HL-60 (cell line): ENCODE measurements at regions not wholly inside any gene's neighbourhood (a gene's known extent, or its start where the extent isn't known, plus 50 kb on each side); places are given as distances from the start of the nearest gene placed in this dataset.

ENCODE experiments used
- DNase-seq, 2 experiments: peaks; one replicate each; pipeline ENCODE4 v3.0.0-alpha.2; 2010 to 2020; ENCODE audit warnings: low read depth in 1 of 2, low spot score in 1 of 2
- H3K27ac ChIP-seq: fragments of 250-450 bp; sonication (Bioruptor Pico); replicated peaks from 2 replicates; pipeline ENCODE4 v1.5.1; 2020; ENCODE audit warnings: mild to moderate bottlenecking, moderate library complexity
- H3K27me3 ChIP-seq: fragments of 250-450 bp; sonication (Bioruptor Pico); 2 replicates; pipeline ENCODE4 v1.5.1; 2021; ENCODE audit warnings: mild to moderate bottlenecking, moderate library complexity; ENCODE audit not compliant: insufficient read depth, poor library complexity, severe bottlenecking
- H3K4me3 ChIP-seq: replicated peaks from 2 replicates; pipeline ENCODE4 v1.5.1; 2011; ENCODE audit warnings: mild to moderate bottlenecking, control low read depth, low read length; ENCODE audit not compliant: insufficient read depth
- CTCF ChIP-seq: IDR thresholded peaks from one replicate; pipeline ENCODE4 v1.5.1; 2011; ENCODE audit warnings: low read length, control low read depth, inconsistent platforms; ENCODE audit not compliant: insufficient read depth
- GABPA ChIP-seq: IDR thresholded peaks from 2 replicates; pipeline ENCODE4 v1.6.1; 2012; ENCODE audit warnings: low read depth
- POLR2AphosphoS5 ChIP-seq: IDR thresholded peaks from 2 replicates; pipeline ENCODE4 v1.6.1; 2012; ENCODE audit warnings: low read depth
- REST ChIP-seq: IDR thresholded peaks from 2 replicates; pipeline ENCODE4 v1.6.1; 2012; ENCODE audit warnings: low read depth; ENCODE audit not compliant: insufficient replicate concordance
- SPI1 ChIP-seq: IDR thresholded peaks from 2 replicates; pipeline ENCODE4 v1.6.1; 2012; ENCODE audit warnings: low read depth, mild to moderate bottlenecking, borderline replicate concordance

GRCh38 chr7:114857605-114858004 is 64.3 kb upstream of the MDFIC start:
- Histone ChIP-seq H3K27ac (no peak overlapping the region), H3K27me3 (no peaks in the 10 kb centered on the region), H3K4me3 (no peak overlapping the region)
- no peak for DNase-seq
- TF ChIP-seq SPI1 (no peak), CTCF (no peak), REST (no peak), POLR2AphosphoS5 (no peak), GABPA (no peak)

GRCh38 chr7:114859477-114859876 is 62.4 kb upstream of the MDFIC start:
- H3K4me3 ChIP-seq = no peak overlapping the region
- H3K27me3 ChIP-seq = no peaks in the 10 kb centered on the region
- no peak for DNase-seq
- H3K27ac ChIP-seq = no peak overlapping the region
- TF ChIP-seq SPI1 (no peak), POLR2AphosphoS5 (no peak), REST (no peak), CTCF (no peak), GABPA (no peak)

GRCh38 chr7:114860206-114860605 is 61.7 kb upstream of the MDFIC start:
- H3K27me3 ChIP-seq = no peaks in the 10 kb centered on the region
- TF ChIP-seq CTCF = no peak
- TF ChIP-seq REST = no peak
- no peak for TF ChIP-seq POLR2AphosphoS5
- TF ChIP-seq GABPA = no peak
- no peak for TF ChIP-seq SPI1
- no peak overlapping the region for H3K27ac ChIP-seq
- no peak overlapping the region for H3K4me3 ChIP-seq
- no peak for DNase-seq
